ENCODE measurements at regions not wholly inside any gene's neighbourhood (a gene's known extent, or its start where the extent isn't known, plus 50 kb on each side); places are given as distances from the start of the nearest gene placed in this dataset.

DNA sequence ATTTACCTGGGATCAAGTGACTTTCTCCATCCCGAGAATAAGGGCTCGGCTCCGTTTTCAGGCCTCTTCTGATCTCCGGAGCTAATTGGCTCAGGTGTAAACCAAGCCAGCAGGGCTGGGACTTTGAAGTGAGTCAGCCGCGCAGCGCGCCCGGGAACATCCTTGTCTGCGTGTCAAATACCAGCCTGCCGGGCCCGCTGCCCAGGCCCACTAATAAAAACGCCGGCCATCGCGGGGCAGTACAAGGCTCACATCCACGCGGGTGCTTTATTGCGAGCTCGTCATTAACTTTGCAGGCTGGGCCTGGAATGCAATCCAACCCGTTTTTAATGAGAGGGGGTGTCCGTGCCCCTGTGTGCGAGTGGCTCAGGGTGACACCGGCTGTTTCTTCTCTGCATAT lies 416.8 kb downstream of the IRX2 start:
- Histone ChIP-seq H3K4me1 (ENCODE audit: insufficient read depth) (no peaks in the 10 kb centered on the region), H3K4me2 (no peak overlapping the region), H4K20me1 (replicated peaks; ENCODE audit: insufficient read depth) (no peaks in the 10 kb centered on the region), H3K27ac (ENCODE audit: low read depth) (no peak overlapping the region), H2AFZ (no peak overlapping the region), H3K79me2 (replicated peaks; ENCODE audit: insufficient read depth) (no peaks in the 10 kb centered on the region), H3K4me3 (no peak overlapping the region), H3K36me3 (ENCODE audit: insufficient read depth) (no peaks in the 10 kb centered on the region; the same call in 1 of the 2 replicates), H3F3A (replicated peaks; ENCODE audit: low read depth) (no peaks in the 10 kb centered on the region), H3K27me3 (ENCODE audit: insufficient read depth) (no peaks in the 10 kb centered on the region), H3K9me2 (ENCODE audit: insufficient read depth) (no peaks in the 10 kb centered on the region)
- ATAC-seq = peak; percentile 73
- H3K4me3 Mint-ChIP-seq = no peak overlapping the region
- H3K27ac Mint-ChIP-seq = no peak overlapping the region
- H3K9me3 Mint-ChIP-seq = peaks cover 5% of the 10 kb centered on the region; the same call in 1 of the 3 replicates
- peaks cover 4% of the 10 kb centered on the region for H3K27me3 Mint-ChIP-seq (ENCODE audit: insufficient read depth, low read depth, poor library complexity)
- TF ChIP-seq ZNF331 (CRISPR knock-in tag; IDR thresholded peaks at IDR 0.05; ENCODE audit: low read depth) = no peak
- TF ChIP-seq, protein P1, sequence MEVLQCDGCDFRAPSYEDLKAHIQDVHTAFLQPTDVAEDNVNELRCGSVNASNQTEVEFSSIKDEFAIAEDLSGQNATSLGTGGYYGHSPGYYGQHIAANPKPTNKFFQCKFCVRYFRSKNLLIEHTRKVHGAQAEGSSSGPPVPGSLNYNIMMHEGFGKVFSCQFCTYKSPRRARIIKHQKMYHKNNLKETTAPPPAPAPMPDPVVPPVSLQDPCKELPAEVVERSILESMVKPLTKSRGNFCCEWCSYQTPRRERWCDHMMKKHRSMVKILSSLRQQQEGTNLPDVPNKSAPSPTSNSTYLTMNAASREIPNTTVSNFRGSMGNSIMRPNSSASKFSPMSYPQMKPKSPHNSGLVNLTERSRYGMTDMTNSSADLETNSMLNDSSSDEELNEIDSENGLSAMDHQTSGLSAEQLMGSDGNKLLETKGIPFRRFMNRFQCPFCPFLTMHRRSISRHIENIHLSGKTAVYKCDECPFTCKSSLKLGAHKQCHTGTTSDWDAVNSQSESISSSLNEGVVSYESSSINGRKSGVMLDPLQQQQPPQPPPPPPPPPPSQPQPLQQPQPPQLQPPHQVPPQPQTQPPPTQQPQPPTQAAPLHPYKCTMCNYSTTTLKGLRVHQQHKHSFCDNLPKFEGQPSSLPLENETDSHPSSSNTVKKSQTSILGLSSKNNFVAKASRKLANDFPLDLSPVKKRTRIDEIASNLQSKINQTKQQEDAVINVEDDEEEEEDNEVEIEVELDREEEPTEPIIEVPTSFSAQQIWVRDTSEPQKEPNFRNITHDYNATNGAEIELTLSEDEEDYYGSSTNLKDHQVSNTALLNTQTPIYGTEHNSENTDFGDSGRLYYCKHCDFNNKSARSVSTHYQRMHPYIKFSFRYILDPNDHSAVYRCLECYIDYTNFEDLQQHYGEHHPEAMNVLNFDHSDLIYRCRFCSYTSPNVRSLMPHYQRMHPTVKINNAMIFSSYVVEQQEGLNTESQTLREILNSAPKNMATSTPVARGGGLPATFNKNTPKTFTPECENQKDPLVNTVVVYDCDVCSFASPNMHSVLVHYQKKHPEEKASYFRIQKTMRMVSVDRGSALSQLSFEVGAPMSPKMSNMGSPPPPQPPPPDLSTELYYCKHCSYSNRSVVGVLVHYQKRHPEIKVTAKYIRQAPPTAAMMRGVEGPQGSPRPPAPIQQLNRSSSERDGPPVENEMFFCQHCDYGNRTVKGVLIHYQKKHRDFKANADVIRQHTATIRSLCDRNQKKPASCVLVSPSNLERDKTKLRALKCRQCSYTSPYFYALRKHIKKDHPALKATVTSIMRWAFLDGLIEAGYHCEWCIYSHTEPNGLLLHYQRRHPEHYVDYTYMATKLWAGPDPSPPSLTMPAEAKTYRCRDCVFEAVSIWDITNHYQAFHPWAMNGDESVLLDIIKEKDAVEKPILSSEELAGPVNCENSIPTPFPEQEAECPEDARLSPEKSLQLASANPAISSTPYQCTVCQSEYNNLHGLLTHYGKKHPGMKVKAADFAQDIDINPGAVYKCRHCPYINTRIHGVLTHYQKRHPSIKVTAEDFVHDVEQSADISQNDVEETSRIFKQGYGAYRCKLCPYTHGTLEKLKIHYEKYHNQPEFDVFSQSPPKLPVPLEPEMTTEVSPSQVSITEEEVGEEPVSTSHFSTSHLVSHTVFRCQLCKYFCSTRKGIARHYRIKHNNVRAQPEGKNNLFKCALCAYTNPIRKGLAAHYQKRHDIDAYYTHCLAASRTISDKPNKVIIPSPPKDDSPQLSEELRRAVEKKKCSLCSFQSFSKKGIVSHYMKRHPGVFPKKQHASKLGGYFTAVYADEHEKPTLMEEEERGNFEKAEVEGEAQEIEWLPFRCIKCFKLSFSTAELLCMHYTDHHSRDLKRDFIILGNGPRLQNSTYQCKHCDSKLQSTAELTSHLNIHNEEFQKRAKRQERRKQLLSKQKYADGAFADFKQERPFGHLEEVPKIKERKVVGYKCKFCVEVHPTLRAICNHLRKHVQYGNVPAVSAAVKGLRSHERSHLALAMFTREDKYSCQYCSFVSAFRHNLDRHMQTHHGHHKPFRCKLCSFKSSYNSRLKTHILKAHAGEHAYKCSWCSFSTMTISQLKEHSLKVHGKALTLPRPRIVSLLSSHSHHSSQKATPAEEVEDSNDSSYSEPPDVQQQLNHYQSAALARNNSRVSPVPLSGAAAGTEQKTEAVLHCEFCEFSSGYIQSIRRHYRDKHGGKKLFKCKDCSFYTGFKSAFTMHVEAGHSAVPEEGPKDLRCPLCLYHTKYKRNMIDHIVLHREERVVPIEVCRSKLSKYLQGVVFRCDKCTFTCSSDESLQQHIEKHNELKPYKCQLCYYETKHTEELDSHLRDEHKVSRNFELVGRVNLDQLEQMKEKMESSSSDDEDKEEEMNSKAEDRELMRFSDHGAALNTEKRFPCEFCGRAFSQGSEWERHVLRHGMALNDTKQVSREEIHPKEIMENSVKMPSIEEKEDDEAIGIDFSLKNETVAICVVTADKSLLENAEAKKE (CRISPR knock-in tag; IDR thresholded peaks at IDR 0.05) = no peak
- no peak for TF ChIP-seq NANOG (IDR thresholded peaks at IDR 0.05; ENCODE audit: borderline replicate concordance)
- TF ChIP-seq STAT1 (IDR thresholded peaks at IDR 0.05; ENCODE audit: unreplicated experiment) = no peak
- TF ChIP-seq EZH2 (IDR thresholded peaks at IDR 0.05; ENCODE audit: low read depth, unreplicated experiment) = no peak
- TF ChIP-seq, protein P2, sequence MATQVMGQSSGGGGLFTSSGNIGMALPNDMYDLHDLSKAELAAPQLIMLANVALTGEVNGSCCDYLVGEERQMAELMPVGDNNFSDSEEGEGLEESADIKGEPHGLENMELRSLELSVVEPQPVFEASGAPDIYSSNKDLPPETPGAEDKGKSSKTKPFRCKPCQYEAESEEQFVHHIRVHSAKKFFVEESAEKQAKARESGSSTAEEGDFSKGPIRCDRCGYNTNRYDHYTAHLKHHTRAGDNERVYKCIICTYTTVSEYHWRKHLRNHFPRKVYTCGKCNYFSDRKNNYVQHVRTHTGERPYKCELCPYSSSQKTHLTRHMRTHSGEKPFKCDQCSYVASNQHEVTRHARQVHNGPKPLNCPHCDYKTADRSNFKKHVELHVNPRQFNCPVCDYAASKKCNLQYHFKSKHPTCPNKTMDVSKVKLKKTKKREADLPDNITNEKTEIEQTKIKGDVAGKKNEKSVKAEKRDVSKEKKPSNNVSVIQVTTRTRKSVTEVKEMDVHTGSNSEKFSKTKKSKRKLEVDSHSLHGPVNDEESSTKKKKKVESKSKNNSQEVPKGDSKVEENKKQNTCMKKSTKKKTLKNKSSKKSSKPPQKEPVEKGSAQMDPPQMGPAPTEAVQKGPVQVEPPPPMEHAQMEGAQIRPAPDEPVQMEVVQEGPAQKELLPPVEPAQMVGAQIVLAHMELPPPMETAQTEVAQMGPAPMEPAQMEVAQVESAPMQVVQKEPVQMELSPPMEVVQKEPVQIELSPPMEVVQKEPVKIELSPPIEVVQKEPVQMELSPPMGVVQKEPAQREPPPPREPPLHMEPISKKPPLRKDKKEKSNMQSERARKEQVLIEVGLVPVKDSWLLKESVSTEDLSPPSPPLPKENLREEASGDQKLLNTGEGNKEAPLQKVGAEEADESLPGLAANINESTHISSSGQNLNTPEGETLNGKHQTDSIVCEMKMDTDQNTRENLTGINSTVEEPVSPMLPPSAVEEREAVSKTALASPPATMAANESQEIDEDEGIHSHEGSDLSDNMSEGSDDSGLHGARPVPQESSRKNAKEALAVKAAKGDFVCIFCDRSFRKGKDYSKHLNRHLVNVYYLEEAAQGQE (IDR thresholded peaks at IDR 0.05; ENCODE audit: unreplicated experiment) = no peak
- TF ChIP-seq, protein P3, sequence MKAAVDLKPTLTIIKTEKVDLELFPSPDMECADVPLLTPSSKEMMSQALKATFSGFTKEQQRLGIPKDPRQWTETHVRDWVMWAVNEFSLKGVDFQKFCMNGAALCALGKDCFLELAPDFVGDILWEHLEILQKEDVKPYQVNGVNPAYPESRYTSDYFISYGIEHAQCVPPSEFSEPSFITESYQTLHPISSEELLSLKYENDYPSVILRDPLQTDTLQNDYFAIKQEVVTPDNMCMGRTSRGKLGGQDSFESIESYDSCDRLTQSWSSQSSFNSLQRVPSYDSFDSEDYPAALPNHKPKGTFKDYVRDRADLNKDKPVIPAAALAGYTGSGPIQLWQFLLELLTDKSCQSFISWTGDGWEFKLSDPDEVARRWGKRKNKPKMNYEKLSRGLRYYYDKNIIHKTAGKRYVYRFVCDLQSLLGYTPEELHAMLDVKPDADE (IDR thresholded peaks at IDR 0.05) = no peak
- no peak for TF ChIP-seq JUNB (IDR thresholded peaks at IDR 0.05; ENCODE audit: unreplicated experiment)
- no peak for TF ChIP-seq EZH2phosphoT487 (IDR thresholded peaks at IDR 0.05; ENCODE audit: unreplicated experiment)
- no peak for TF ChIP-seq ZNF114 (CRISPR knock-in tag; IDR thresholded peaks at IDR 0.05)
- TF ChIP-seq, protein P4, sequence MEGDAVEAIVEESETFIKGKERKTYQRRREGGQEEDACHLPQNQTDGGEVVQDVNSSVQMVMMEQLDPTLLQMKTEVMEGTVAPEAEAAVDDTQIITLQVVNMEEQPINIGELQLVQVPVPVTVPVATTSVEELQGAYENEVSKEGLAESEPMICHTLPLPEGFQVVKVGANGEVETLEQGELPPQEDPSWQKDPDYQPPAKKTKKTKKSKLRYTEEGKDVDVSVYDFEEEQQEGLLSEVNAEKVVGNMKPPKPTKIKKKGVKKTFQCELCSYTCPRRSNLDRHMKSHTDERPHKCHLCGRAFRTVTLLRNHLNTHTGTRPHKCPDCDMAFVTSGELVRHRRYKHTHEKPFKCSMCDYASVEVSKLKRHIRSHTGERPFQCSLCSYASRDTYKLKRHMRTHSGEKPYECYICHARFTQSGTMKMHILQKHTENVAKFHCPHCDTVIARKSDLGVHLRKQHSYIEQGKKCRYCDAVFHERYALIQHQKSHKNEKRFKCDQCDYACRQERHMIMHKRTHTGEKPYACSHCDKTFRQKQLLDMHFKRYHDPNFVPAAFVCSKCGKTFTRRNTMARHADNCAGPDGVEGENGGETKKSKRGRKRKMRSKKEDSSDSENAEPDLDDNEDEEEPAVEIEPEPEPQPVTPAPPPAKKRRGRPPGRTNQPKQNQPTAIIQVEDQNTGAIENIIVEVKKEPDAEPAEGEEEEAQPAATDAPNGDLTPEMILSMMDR (conservative IDR thresholded peaks at IDR 0.05; ENCODE audit: low read depth in 2 of 2) = no peak
- peaks cover 12% of the 10 kb centered on the region; the same call in 2 of the 3 replicates for H3K4me1 Mint-ChIP-seq
- no peaks in the 10 kb centered on the region; the same call in 2 of the 3 replicates for H3K36me3 Mint-ChIP-seq (ENCODE audit: low read depth)
- peak; percentile 2 for DNase-seq (ENCODE audit: low spot score)

Data from GM23338 (cell line).